Body of pancreas (tissue), 4 donors: ENCODE measurements at regions not wholly inside any gene's neighbourhood (a gene's known extent, or its start where the extent isn't known, plus 50 kb on each side); places are given as distances from the start of the nearest gene placed in this dataset.
A peak's percentile ranks its signal among the peaks of the same experiment; 100 is the strongest.

Experiments
- ATAC-seq: fragments of 150-250 bp; one replicate; pipeline ENCODE4 v1.9.1; 2016
- DNase-seq, 4 donors: peaks; one replicate each; pipeline ENCODE4 v3.0.0-alpha.2; 2019
- H3K27ac ChIP-seq, 4 donors: fragments of 200-600 bp; sonication (generic); 1 replicate in 3 of 4; 2 replicates in 1 of 4; pipeline versions ENCODE4 v1.5.1 to v1.6.1; 2016 to 2019; ENCODE audit warnings: mild to moderate bottlenecking in 1 of 4, mixed read lengths in 1 of 4, moderate library complexity in 1 of 4
- H3K27me3 ChIP-seq, 2 donors: fragments of 200-600 bp; sonication (generic); one replicate each; pipeline ENCODE4 v1.6.0; 2016; ENCODE audit warnings: mild to moderate bottlenecking in 1 of 2
- H3K36me3 ChIP-seq, 2 donors: fragments of 200-600 bp; sonication (generic); replicated peaks in 1 of 2; 2 replicates each; pipeline ENCODE4 v1.5.1; 2016; ENCODE audit warnings: low read depth in 2 of 2; ENCODE audit not compliant: insufficient read depth in 1 of 2
- H3K4me1 ChIP-seq: fragments of 200-600 bp; sonication (generic); one replicate; pipeline ENCODE4 v1.6.0; 2016
- H3K4me3 ChIP-seq, 2 donors: fragments of 200-600 bp; sonication (generic); 1 replicate in 1 of 2; 2 replicates in 1 of 2; pipeline ENCODE4 v1.5.1; 2016 to 2019
- H3K9me3 ChIP-seq, 3 donors: fragments of 200-600 bp; sonication (generic); 1 replicate in 2 of 3; 2 replicates in 1 of 3; pipeline ENCODE4 v1.5.1; 2016
- POLR2A ChIP-seq, 3 donors: fragments of 450-650 bp; IDR thresholded peaks; one replicate each; pipeline ENCODE4 v1.6.1; 2016; ENCODE audit warnings: antibody characterized with exemption in 3 of 3, mild to moderate bottlenecking in 2 of 3
- WGBS, 2 donors: methylation state at CpG; one replicate each; pipeline ENCODE4 v1.1.5; 2017; 5-methylcytosine and 5-hydroxymethylcytosine counted together
- intact Hi-C: fragments of 100-400 bp; cut with DNase I; formaldehyde crosslinking; loops from one replicate; pipeline ENCODE4 v1.15.1; 2023
- TF ChIP-seq, protein P1 (sequence below), 7 experiments: fragments of 450-650 bp in 4 of 7; fragments of 200-600 bp in 3 of 7; sonication (generic) in 3 of 7; IDR thresholded peaks; one replicate each; pipeline ENCODE4 v1.5.1; 2016 to 2019; ENCODE audit warnings: antibody characterized with exemption in 7 of 7

- Histone ChIP-seq H3K27me3 (no peaks in the 10 kb centered on the region), H3K4me3 (no peak overlapping the region), H3K36me3 (no peaks in the 10 kb centered on the region), H3K9me3 (no peaks in the 10 kb centered on the region), H3K4me1 (no peaks in the 10 kb centered on the region), H3K27ac (no peak overlapping the region)
- TF ChIP-seq POLR2A (IDR thresholded peaks at IDR 0.05): no peak
- TF ChIP-seq, protein P1, sequence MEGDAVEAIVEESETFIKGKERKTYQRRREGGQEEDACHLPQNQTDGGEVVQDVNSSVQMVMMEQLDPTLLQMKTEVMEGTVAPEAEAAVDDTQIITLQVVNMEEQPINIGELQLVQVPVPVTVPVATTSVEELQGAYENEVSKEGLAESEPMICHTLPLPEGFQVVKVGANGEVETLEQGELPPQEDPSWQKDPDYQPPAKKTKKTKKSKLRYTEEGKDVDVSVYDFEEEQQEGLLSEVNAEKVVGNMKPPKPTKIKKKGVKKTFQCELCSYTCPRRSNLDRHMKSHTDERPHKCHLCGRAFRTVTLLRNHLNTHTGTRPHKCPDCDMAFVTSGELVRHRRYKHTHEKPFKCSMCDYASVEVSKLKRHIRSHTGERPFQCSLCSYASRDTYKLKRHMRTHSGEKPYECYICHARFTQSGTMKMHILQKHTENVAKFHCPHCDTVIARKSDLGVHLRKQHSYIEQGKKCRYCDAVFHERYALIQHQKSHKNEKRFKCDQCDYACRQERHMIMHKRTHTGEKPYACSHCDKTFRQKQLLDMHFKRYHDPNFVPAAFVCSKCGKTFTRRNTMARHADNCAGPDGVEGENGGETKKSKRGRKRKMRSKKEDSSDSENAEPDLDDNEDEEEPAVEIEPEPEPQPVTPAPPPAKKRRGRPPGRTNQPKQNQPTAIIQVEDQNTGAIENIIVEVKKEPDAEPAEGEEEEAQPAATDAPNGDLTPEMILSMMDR (IDR thresholded peaks at IDR 0.05): no peak
- intact Hi-C loops: no loop called here
- DNase-seq: no peak
- no peak for ATAC-seq
Measured at GRCh38 chrX:40928076-40928475, 157.2 kb upstream of the USP9X start.

GRCh38 chrX:40931921-40932320, 153.3 kb upstream of the USP9X start:
- WGBS, 2 donors: 80 to 92% methylated on average over 1 to 2 of the region's 2 CpGs
- Histone ChIP-seq H3K4me3 (no peak overlapping the region), H3K27ac (no peak overlapping the region), H3K27me3 (no peaks in the 10 kb centered on the region), H3K4me1 (no peaks in the 10 kb centered on the region), H3K36me3 (no peaks in the 10 kb centered on the region), H3K9me3 (no peaks in the 10 kb centered on the region)
- ATAC-seq (no peak), DNase-seq (no peak)
- intact Hi-C loops: no loop called here
- TF ChIP-seq, protein P1 (IDR thresholded peaks at IDR 0.05): no peak
- no peak for TF ChIP-seq POLR2A (IDR thresholded peaks at IDR 0.05)

GRCh38 chrX:40933132-40933705, 152.0 kb upstream of the USP9X start:
- TF ChIP-seq POLR2A (IDR thresholded peaks at IDR 0.05): no peak
- TF ChIP-seq, protein P1 (IDR thresholded peaks at IDR 0.05): no peak
- Histone ChIP-seq H3K36me3 (no peaks in the 10 kb centered on the region), H3K27me3 (no peaks in the 10 kb centered on the region), H3K4me3 (no peak overlapping the region), H3K27ac (peak overlapping the region in 3 of 4 donors; percentile 9 to 69 (median 47)), H3K9me3 (no peaks in the 10 kb centered on the region), H3K4me1 (no peaks in the 10 kb centered on the region)
- intact Hi-C loops: no loop called here
- DNase-seq: peak in 1 of 4 donors; percentile 6
- ATAC-seq: no peak
- WGBS, 2 donors: 24 to 41% methylated on average over 7 of the region's 7 CpGs

DNA sequence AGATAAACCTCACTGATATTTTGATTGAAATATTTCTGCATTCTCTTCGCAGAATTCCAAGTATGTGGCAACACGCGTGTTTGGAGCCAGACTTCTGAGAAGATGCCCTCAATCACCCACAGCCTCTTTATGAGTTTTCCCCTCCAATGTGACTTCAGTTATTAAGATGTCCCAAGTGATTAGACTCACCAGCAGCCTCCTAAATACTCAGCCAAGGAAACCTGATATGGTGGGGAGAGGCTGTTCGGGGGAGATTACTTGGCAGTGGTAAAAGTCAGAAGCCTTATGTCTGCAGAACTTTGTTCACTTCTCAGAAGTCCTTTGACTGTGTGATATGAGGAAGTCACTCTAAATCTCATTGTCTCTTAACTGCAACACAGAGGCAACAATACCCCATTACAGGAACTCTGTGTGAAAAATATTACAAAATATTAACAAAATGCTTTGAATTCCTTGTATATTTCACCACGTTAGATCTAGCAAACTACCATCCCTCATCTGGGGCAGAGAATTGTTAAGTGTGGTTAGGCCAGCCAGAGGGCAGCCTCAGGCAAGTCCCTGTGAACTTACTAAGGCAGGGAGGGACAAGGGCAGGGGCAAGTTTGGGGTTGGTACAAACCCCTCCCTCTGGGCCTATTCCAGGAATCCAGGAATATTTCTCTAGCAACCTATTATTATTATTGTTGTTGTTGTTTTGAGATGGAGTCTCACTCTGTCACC, 151.4 kb upstream of the USP9X start:
- no peak for ATAC-seq
- H3K4me1 ChIP-seq: no peaks in the 10 kb centered on the region
- H3K27me3 ChIP-seq: no peaks in the 10 kb centered on the region
- no peaks in the 10 kb centered on the region for H3K9me3 ChIP-seq
- peak in 1 of 4 donors; percentile 27 for DNase-seq
- H3K27ac ChIP-seq: peak overlapping the region in 3 of 4 donors; percentile 9 to 69 (median 47)
- no peak overlapping the region for H3K4me3 ChIP-seq
- no peaks in the 10 kb centered on the region for H3K36me3 ChIP-seq
- intact Hi-C loops: no loop called here
- 23 to 25% methylated on average over 4 to 5 of the region's 5 CpGs for WGBS, 2 donors
- TF ChIP-seq POLR2A (IDR thresholded peaks at IDR 0.05): no peak
- TF ChIP-seq, protein P1 (IDR thresholded peaks at IDR 0.05): no peak

- H3K4me1 ChIP-seq: no peaks in the 10 kb centered on the region
- no peak for DNase-seq
- H3K27me3 ChIP-seq: no peaks in the 10 kb centered on the region
- 93% methylated on average over 6 of the region's 6 CpGs; no CpG with 5 or more reads in 1 of the 2 donors for WGBS, 2 donors
- no peak for ATAC-seq
- TF ChIP-seq POLR2A (IDR thresholded peaks at IDR 0.05): no peak
- TF ChIP-seq, protein P1 (IDR thresholded peaks at IDR 0.05): no peak
- no peak overlapping the region for H3K27ac ChIP-seq
- H3K4me3 ChIP-seq: no peak overlapping the region
- H3K9me3 ChIP-seq: no peaks in the 10 kb centered on the region
- no peaks in the 10 kb centered on the region for H3K36me3 ChIP-seq
- intact Hi-C loops: no loop called here
Measured at GRCh38 chrX:40936827-40937226, 148.4 kb upstream of the USP9X start.
